Fibroblast of villous mesenchyme (primary cell): ENCODE measurements at regions not wholly inside any gene's neighbourhood (a gene's known extent, or its start where the extent isn't known, plus 50 kb on each side); places are given as distances from the start of the nearest gene placed in this dataset.
"Not testable (repeated sequence)": the region's sequence is repeated elsewhere in the genome, so short reads cannot be mapped to it uniquely, and the experiment has no call there.

Experiments
- DNase-seq: peaks from one replicate; pipeline ENCODE4 v3.0.0-alpha.2; 2010; ENCODE audit warnings: low read depth
- H3K4me3 ChIP-seq: 2 replicates; pipeline ENCODE4 v1.5.1; 2011; ENCODE audit warnings: low read depth, mild to moderate bottlenecking, low read length
- TF ChIP-seq, protein P1 (sequence below): IDR thresholded peaks from 2 replicates; pipeline ENCODE4 v1.5.1; 2012; ENCODE audit warnings: low read depth, mild to moderate bottlenecking, low read length; ENCODE audit not compliant: insufficient read depth

- TF ChIP-seq, protein P1, sequence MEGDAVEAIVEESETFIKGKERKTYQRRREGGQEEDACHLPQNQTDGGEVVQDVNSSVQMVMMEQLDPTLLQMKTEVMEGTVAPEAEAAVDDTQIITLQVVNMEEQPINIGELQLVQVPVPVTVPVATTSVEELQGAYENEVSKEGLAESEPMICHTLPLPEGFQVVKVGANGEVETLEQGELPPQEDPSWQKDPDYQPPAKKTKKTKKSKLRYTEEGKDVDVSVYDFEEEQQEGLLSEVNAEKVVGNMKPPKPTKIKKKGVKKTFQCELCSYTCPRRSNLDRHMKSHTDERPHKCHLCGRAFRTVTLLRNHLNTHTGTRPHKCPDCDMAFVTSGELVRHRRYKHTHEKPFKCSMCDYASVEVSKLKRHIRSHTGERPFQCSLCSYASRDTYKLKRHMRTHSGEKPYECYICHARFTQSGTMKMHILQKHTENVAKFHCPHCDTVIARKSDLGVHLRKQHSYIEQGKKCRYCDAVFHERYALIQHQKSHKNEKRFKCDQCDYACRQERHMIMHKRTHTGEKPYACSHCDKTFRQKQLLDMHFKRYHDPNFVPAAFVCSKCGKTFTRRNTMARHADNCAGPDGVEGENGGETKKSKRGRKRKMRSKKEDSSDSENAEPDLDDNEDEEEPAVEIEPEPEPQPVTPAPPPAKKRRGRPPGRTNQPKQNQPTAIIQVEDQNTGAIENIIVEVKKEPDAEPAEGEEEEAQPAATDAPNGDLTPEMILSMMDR = no peak
- no peak for DNase-seq
- no peak overlapping the region for H3K4me3 ChIP-seq
These were observed 133.6 kb upstream of the PITX1 start for GRCh38 chr5:135167634-135168033.

DNA sequence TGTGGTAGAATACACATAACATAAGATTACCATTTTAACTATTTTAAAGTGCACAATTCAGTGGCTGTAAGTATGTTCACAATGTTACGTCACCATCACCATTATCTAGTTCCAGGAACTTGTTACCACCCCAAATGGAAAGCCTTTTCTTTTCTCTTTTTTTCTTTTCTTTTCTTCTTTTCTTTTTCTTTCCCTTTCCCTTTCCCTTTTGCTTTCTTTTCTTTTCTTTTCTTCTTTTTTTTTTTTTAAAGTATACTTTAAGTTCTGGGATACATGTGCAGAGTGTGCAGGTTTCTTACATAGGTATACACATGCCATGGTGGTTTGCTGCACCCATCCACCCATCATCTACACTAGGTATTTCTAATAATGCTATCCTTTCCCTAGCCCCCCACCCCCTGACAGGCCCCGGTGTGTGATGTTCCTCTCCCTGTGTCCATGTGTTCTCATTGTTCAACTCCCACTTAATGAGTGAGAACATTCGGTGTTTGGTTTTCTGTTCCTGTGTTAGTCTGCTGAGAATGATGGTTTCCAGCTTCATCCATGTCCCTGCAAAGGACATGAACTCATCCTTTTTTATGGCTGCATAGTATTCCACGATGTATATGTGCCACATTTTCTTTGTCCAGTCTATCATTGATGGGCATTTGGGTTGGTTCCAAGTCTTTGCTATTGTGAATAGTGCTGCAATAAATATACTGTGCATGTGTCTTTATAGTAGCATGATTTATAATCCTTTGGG is 131.0 kb upstream of the PITX1 start:
- not testable (repeated sequence) for DNase-seq, H3K4me3 ChIP-seq

- no peak overlapping the region for H3K4me3 ChIP-seq
- TF ChIP-seq, protein P1 = no peak
- DNase-seq = no peak
These were observed 129.9 kb upstream of the PITX1 start for GRCh38 chr5:135163964-135164363.

DNA sequence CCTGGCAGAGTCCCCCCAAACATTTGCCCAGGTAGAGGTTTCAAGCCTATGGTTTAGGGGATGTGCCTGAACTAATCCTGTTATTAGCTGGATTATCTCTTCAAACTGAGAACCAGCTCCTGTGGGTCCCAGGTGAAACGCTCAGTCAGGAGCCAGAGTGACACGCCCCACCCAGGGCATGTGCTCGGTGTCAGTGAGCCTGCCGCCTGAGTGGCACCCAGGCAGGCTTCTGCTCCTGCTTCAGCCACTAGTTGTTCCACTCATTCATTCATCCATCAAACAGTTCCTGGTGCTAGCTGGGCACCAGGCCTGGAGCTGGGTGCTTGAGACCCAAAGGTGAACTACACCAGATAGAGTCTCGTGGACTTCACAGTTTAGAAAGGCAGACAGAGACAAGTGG is 129.4 kb upstream of the PITX1 start:
- TF ChIP-seq, protein P1 = no peak

DNA sequence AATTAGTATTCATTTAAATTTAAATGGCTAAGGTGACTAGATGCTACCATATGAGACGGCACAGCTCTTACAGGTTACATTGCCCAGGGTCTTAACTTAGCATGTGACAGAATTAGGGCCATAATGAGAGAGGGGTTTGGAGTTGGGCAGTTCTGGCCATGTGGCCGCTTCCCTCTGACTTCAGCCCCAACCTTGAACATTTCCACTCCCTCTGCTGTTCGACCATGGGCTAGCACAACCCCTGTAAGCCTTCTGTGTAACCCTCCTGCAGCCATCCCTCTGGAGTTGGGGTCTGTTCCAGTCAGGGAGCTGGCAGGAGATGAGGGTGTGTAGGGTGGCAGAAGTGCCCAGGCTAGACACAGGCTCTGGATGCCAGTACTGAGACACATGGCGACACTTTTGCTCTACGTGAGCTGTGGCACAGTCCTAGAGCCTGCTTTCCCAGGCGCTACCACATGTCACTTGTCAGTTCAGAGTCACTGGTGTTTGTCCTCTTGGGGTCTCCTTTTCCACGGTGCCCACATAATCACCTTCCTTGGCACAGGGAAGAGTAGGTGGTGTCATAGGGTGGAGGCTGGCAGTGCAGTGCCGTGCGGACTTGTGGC is 128.7 kb upstream of the PITX1 start:
- DNase-seq = peak; percentile 33
- H3K4me3 ChIP-seq = no peak overlapping the region
- TF ChIP-seq, protein P1 = peak; percentile 52

More for the DNA sequence above, 129.4 kb upstream of the PITX1 start:
- no peak for DNase-seq
- no peak overlapping the region for H3K4me3 ChIP-seq

DNA sequence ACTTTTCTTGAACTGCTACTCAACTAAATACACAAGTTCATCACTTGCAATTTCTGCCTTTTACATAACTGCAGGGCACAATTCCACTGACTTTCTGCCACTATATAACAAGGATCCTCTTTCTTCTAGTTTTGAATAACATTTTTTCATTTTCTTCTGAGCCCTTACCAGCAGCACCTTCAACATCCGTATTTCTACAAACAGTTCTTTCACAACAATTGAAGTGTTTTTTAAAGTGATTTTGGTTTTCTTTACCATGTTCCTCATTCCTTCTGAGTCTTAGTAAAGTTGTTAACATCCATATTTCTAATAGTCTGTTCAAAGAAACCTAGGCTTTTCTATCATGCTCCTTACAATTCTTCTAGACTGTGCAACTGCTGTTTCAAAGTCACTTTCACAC is 127.2 kb upstream of the PITX1 start:
- DNase-seq = no peak
- TF ChIP-seq, protein P1 = no peak
- H3K4me3 ChIP-seq = no peak overlapping the region

DNA sequence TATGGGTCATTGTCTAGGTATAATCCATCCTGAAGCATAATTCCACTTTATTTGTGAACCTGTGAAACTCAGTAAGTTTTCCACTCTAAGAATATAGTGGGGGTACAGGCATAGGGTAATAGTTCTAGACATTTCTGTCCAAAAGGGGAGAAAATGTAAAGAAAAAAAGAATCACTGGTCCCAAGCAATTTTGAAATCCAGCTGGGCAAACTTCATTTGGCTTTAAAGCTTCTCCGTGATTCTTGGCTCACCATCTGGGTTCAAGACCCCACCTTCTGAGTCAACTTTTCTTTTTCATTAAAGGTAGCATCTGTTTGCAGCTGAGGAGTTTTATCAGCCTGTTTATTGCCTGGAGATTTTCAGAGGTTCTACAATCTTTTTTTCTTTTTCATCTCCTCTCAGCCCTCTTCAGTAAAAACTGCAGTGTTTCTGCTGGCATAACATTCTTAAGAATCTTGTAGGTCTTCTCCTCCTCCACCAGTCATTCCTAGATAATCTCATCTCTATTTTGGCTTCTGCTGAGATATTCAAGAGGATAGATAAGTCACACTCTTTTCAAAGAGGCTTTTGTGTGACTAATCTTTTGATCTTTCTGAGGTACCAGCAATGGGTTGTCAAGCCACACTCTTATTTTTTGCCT is 126.1 kb upstream of the PITX1 start:
- TF ChIP-seq, protein P1 = no peak
- no peak for DNase-seq
- no peak overlapping the region for H3K4me3 ChIP-seq
